ENCODE measurements at regions not wholly inside any gene's neighbourhood (a gene's known extent, or its start where the extent isn't known, plus 50 kb on each side); places are given as distances from the start of the nearest gene placed in this dataset.

GRCh38 chr6:121799574-121799973, 364.1 kb downstream of the GJA1 start:
- no peak for TF ChIP-seq MAX (IDR thresholded peaks at IDR 0.05)
- no peak for TF ChIP-seq FOXA1 (IDR thresholded peaks at IDR 0.05)
- no peak for TF ChIP-seq REST (IDR thresholded peaks at IDR 0.05)
- TF ChIP-seq JUND (IDR thresholded peaks at IDR 0.05) = no peak
- TF ChIP-seq NR2F2 (IDR thresholded peaks at IDR 0.05) = no peak
- no peaks in the 10 kb centered on the region for H3K36me3 ChIP-seq (ENCODE audit: control insufficient read depth in 4 of 4, insufficient read depth in 3 of 4, low read depth in 1 of 4, low read length in 3 of 4)
- no peak overlapping the region for H3K4me3 ChIP-seq (ENCODE audit: low read depth in 1 of 3, low read length in 3 of 3)
- H3K27ac ChIP-seq (ENCODE audit: low read depth in 1 of 2, low read length in 2 of 2) = no peak overlapping the region
- no peak overlapping the region for H3K9ac ChIP-seq (ENCODE audit: low read depth in 1 of 2, low read length in 2 of 2)
- H3K4me1 ChIP-seq (ENCODE audit: control insufficient read depth in 4 of 4, insufficient read depth in 4 of 4, low read length in 3 of 4) = no peaks in the 10 kb centered on the region
- H3K27me3 ChIP-seq (ENCODE audit: control insufficient read depth in 4 of 4, insufficient read depth in 4 of 4, low read length in 3 of 4) = no peaks in the 10 kb centered on the region
- H3K9me3 ChIP-seq (ENCODE audit: control insufficient read depth in 4 of 4, low read length in 3 of 4) = peaks cover 0 to 1% (median 0%) of the 10 kb centered on the region in 4 donors
- DNase-seq (ENCODE audit: low spot score) = no peak

- no peak overlapping the region for H3K27ac ChIP-seq (ENCODE audit: low read depth in 1 of 2, low read length in 2 of 2)
- H3K27me3 ChIP-seq (ENCODE audit: control insufficient read depth in 4 of 4, insufficient read depth in 4 of 4, low read length in 3 of 4) = no peaks in the 10 kb centered on the region
- no peaks in the 10 kb centered on the region for H3K4me1 ChIP-seq (ENCODE audit: control insufficient read depth in 4 of 4, insufficient read depth in 4 of 4, low read length in 3 of 4)
- no peak overlapping the region for H3K9ac ChIP-seq (ENCODE audit: low read depth in 1 of 2, low read length in 2 of 2)
- peaks cover 0 to 1% (median 0%) of the 10 kb centered on the region in 4 donors for H3K9me3 ChIP-seq (ENCODE audit: control insufficient read depth in 4 of 4, low read length in 3 of 4)
- no peaks in the 10 kb centered on the region for H3K36me3 ChIP-seq (ENCODE audit: control insufficient read depth in 4 of 4, insufficient read depth in 3 of 4, low read depth in 1 of 4, low read length in 3 of 4)
- WGBS = 67% methylated on average over 1 of the region's 1 CpG
- no peak overlapping the region for H3K4me3 ChIP-seq (ENCODE audit: low read depth in 1 of 3, low read length in 3 of 3)
- TF ChIP-seq HNF4G (IDR thresholded peaks at IDR 0.05) = no peak
- no peak for DNase-seq (ENCODE audit: low spot score)
Observed at GRCh38 chr6:121800047-121800446, 364.6 kb downstream of the GJA1 start.

GRCh38 chr6:121806116-121806515, 370.7 kb downstream of the GJA1 start:
- H3K4me3 ChIP-seq (ENCODE audit: low read depth in 1 of 3, low read length in 3 of 3) = no peak overlapping the region
- no peaks in the 10 kb centered on the region for H3K4me1 ChIP-seq (ENCODE audit: control insufficient read depth in 4 of 4, insufficient read depth in 4 of 4, low read length in 3 of 4)
- no peak overlapping the region for H3K27ac ChIP-seq (ENCODE audit: low read depth in 1 of 2, low read length in 2 of 2)
- no peak overlapping the region for H3K9ac ChIP-seq (ENCODE audit: low read depth in 1 of 2, low read length in 2 of 2)
- peaks cover 0 to 4% (median 0%) of the 10 kb centered on the region in 4 donors for H3K27me3 ChIP-seq (ENCODE audit: control insufficient read depth in 4 of 4, insufficient read depth in 4 of 4, low read length in 3 of 4)
- 82% methylated on average over 1 of the region's 1 CpG for WGBS
- DNase-seq (ENCODE audit: low spot score) = no peak
- TF ChIP-seq REST (IDR thresholded peaks at IDR 0.05) (no peak), HNF4G (IDR thresholded peaks at IDR 0.05) (no peak), GABPA (IDR thresholded peaks at IDR 0.05 in 1 of 2, conservative IDR thresholded peaks at IDR 0.05 in 1 of 2) (no peak), FOXA1 (IDR thresholded peaks at IDR 0.05) (no peak), RAD21 (IDR thresholded peaks at IDR 0.05) (no peak), TAF1 (conservative IDR thresholded peaks at IDR 0.05) (no peak), FOXA2 (IDR thresholded peaks at IDR 0.05) (no peak), NR2F2 (IDR thresholded peaks at IDR 0.05) (no peak), EGR1 (IDR thresholded peaks at IDR 0.05; ENCODE audit: low read depth in 2 of 2) (no peak), ZBTB33 (IDR thresholded peaks at IDR 0.05) (no peak)
- TF ChIP-seq, protein P1, sequence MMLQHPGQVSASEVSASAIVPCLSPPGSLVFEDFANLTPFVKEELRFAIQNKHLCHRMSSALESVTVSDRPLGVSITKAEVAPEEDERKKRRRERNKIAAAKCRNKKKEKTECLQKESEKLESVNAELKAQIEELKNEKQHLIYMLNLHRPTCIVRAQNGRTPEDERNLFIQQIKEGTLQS (IDR thresholded peaks at IDR 0.05) = no peak
- H3K9me3 ChIP-seq (ENCODE audit: control insufficient read depth in 4 of 4, low read length in 3 of 4) = peaks cover 0 to 1% (median 0%) of the 10 kb centered on the region in 4 donors
- H3K36me3 ChIP-seq (ENCODE audit: control insufficient read depth in 4 of 4, insufficient read depth in 3 of 4, low read depth in 1 of 4, low read length in 3 of 4) = no peaks in the 10 kb centered on the region

All from liver (tissue), 7 donors.